Testis (tissue), 2 donors: ENCODE measurements at regions not wholly inside any gene's neighbourhood (a gene's known extent, or its start where the extent isn't known, plus 50 kb on each side); places are given as distances from the start of the nearest gene placed in this dataset.

Source experiments
- DNase-seq: peaks from one replicate; pipeline ENCODE4 v3.0.0-alpha.2; 2019
- H3K27ac ChIP-seq, 2 donors: fragments of 200-600 bp; sonication (generic); one replicate each; pipeline ENCODE4 v1.5.1; 2019
- H3K27me3 ChIP-seq: fragments of 200-600 bp; sonication (generic); one replicate; pipeline ENCODE4 v1.5.1; 2019
- H3K36me3 ChIP-seq: fragments of 200-600 bp; sonication (generic); one replicate; pipeline ENCODE4 v1.5.1; 2017; ENCODE audit warnings: low read depth; ENCODE audit errors: missing control alignments
- H3K4me1 ChIP-seq: fragments of 200-600 bp; sonication (generic); one replicate; pipeline ENCODE4 v1.5.1; 2019
- H3K4me3 ChIP-seq, 2 donors: fragments of 200-600 bp; sonication (generic); one replicate each; pipeline ENCODE4 v1.5.1; 2017 to 2019
- H3K9me3 ChIP-seq: fragments of 200-600 bp; sonication (generic); one replicate; pipeline ENCODE4 v1.5.1; 2017
- POLR2A ChIP-seq: fragments of 450-650 bp; IDR thresholded peaks from one replicate; pipeline ENCODE4 v1.6.1; 2017; ENCODE audit warnings: antibody characterized with exemption, mild to moderate bottlenecking, moderate library complexity
- WGBS, 2 donors: methylation state at CpG; one replicate each; pipeline ENCODE4 v1.1.5; 2018; 5-methylcytosine and 5-hydroxymethylcytosine counted together
- intact Hi-C: fragments of 100-400 bp; cut with DNase I; formaldehyde crosslinking; loops from one replicate; pipeline ENCODE4 v1.15.1; 2023; ENCODE audit warnings: low total_unique reads
- TF ChIP-seq, protein P1 (sequence below), 3 experiments: fragments of 450-650 bp in 2 of 3; fragments of 200-600 bp in 1 of 3; sonication (generic) in 1 of 3; IDR thresholded peaks; one replicate each; pipeline ENCODE4 v1.5.1; 2016 to 2019; ENCODE audit warnings: antibody characterized with exemption in 3 of 3, mild to moderate bottlenecking in 2 of 3, moderate library complexity in 1 of 3

DNA sequence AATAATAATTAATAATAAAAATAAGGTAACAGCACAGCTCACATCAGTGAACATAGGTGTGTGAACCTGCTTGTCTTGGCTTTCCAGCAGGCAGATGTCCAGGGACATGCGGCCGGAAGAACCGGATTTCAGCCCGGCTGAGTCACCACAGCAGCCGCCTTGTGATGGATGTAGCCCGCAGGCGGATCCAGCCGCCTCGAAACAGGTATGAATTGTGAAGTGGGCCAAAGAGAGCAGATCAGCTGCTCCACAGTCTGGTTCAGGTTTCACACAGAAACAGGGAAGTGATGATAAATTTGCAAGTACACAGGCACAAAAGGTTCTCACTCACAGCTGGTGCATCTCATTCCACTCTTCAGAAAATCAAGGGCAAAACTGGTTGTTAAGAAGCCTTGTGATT lies 55.1 kb downstream of the ID4 start:
- intact Hi-C loops = no loop called here
- WGBS, 2 donors = 38 to 65% methylated on average over 9 of the region's 9 CpGs

DNA sequence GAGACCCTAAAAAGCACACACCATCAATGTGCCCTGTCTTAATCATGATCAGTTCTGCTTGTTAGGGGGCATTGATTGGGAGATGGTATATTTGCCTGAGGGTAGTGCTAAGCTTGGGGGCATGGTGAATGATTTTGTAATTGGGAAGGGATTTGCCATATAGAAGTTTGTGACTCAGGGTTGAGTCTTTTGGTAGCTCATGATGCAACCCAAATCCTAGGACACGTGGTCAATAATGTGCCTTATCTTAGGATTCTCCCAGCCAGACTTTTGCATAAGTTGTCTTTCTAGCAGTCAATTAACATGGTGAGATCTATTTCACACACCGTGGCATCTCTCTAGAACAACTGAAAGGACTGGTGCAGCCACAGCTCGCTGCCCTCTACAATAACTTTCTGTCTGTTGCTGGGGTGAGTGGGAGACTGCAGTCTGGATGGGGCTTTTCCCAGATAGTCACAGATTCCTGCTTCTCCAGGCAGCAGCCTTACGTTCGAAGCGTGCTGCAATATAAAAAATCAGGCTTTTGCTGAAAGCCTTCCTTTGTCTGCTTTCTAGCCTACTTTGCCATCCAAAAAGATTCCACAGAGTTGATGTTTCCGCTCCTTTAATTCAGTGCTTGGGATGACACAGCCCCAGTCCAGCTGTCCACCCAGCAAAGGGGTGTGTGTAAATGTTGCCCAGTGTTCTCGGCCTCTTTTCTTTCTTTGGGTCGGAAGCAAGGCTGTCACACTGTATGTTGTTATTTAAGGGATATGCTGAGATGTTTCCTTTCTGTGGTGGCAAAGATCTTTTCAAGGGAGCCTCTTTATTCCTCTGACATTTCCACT lies 58.9 kb downstream of the ID4 start:
- 45 to 75% methylated on average over 9 of the region's 9 CpGs for WGBS, 2 donors
- intact Hi-C loops = no loop called here
- Histone ChIP-seq H3K27me3 (no peaks in the 10 kb centered on the region), H3K36me3 (no peaks in the 10 kb centered on the region), H3K27ac (no peak overlapping the region), H3K4me3 (no peak overlapping the region), H3K4me1 (peaks cover 2% of the 10 kb centered on the region), H3K9me3 (no peaks in the 10 kb centered on the region)
- no peak for DNase-seq
- TF ChIP-seq, protein P1, sequence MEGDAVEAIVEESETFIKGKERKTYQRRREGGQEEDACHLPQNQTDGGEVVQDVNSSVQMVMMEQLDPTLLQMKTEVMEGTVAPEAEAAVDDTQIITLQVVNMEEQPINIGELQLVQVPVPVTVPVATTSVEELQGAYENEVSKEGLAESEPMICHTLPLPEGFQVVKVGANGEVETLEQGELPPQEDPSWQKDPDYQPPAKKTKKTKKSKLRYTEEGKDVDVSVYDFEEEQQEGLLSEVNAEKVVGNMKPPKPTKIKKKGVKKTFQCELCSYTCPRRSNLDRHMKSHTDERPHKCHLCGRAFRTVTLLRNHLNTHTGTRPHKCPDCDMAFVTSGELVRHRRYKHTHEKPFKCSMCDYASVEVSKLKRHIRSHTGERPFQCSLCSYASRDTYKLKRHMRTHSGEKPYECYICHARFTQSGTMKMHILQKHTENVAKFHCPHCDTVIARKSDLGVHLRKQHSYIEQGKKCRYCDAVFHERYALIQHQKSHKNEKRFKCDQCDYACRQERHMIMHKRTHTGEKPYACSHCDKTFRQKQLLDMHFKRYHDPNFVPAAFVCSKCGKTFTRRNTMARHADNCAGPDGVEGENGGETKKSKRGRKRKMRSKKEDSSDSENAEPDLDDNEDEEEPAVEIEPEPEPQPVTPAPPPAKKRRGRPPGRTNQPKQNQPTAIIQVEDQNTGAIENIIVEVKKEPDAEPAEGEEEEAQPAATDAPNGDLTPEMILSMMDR (IDR thresholded peaks at IDR 0.05) = no peak
- TF ChIP-seq POLR2A = no peak

More for the DNA sequence above, 55.1 kb downstream of the ID4 start:
- peak; percentile 21 for DNase-seq
- Histone ChIP-seq H3K36me3 (no peaks in the 10 kb centered on the region), H3K27me3 (no peaks in the 10 kb centered on the region), H3K4me3 (peak overlapping the region in 1 of 2 donors; percentile 18), H3K27ac (no peak overlapping the region), H3K4me1 (peaks cover 2% of the 10 kb centered on the region), H3K9me3 (no peaks in the 10 kb centered on the region)
- TF ChIP-seq POLR2A = no peak
- TF ChIP-seq, protein P1 (IDR thresholded peaks at IDR 0.05) = no peak

DNA sequence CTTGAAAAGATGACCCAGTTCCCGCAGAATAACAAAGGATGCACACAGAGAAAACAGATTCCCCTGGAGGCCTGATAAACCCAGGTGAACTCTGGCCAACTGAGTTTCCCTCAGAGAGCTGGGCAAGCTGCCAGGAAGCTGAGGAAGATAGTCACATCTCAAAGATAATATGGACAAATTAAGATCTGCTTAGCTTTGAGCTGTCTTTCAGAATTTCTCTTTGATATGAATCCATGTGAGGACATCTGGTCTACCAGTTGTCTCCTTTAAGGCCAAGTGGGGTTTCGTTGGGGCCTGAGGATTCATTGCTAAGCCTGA lies 59.5 kb downstream of the ID4 start:
- WGBS, 2 donors = 53 to 69% methylated on average over 2 of the region's 2 CpGs
- intact Hi-C loops = no loop called here
- DNase-seq = peak; percentile 73

DNA sequence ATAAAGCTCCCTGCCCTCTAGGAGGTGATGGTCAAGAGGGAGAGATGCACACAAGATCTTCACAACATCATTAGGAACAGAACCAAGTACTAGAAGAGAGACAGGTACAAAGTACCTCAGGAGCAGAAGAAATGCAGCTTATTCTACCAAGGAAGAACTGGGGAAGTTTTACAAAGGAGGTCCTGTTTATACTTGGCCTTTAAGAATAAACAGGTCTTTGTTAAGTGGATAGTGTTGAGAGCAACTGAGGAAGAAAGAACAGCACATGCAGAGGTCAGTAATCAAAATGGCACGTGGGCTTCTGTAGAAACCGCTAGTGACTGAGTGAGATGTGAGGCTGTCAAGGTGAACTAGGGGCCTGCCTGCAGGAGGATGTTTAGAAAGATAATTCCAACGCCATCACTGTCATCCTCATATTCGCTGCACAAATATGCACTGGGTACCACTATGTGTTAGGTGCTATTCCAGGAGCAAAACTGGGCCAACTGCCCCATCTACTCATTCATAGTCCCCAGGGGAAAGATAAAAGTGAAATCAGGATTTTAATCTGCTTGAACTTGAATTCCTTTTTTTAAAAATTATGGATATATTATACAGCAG lies 61.1 kb downstream of the ID4 start:
- intact Hi-C loops = no loop called here
- Histone ChIP-seq H3K27me3 (no peaks in the 10 kb centered on the region), H3K4me1 (peaks cover 2% of the 10 kb centered on the region), H3K27ac (no peak overlapping the region), H3K36me3 (no peaks in the 10 kb centered on the region), H3K9me3 (no peaks in the 10 kb centered on the region), H3K4me3 (no peak overlapping the region)
- 75 to 79% methylated on average over 4 of the region's 4 CpGs for WGBS, 2 donors
- TF ChIP-seq, protein P1 (IDR thresholded peaks at IDR 0.05) = no peak
- no peak for TF ChIP-seq POLR2A
- no peak for DNase-seq

More for the DNA sequence above, 59.5 kb downstream of the ID4 start:
- TF ChIP-seq POLR2A = no peak
- TF ChIP-seq, protein P1 (IDR thresholded peaks at IDR 0.05) = no peak
- H3K4me1 ChIP-seq = peaks cover 2% of the 10 kb centered on the region
- no peak overlapping the region for H3K4me3 ChIP-seq
- H3K27ac ChIP-seq = peak overlapping the region in 1 of 2 donors; percentile 39
- no peaks in the 10 kb centered on the region for H3K27me3 ChIP-seq
- no peaks in the 10 kb centered on the region for H3K9me3 ChIP-seq
- H3K36me3 ChIP-seq = no peaks in the 10 kb centered on the region
